ENCODE measurements at regions not wholly inside any gene's neighbourhood (a gene's known extent, or its start where the extent isn't known, plus 50 kb on each side); places are given as distances from the start of the nearest gene placed in this dataset.

DNA sequence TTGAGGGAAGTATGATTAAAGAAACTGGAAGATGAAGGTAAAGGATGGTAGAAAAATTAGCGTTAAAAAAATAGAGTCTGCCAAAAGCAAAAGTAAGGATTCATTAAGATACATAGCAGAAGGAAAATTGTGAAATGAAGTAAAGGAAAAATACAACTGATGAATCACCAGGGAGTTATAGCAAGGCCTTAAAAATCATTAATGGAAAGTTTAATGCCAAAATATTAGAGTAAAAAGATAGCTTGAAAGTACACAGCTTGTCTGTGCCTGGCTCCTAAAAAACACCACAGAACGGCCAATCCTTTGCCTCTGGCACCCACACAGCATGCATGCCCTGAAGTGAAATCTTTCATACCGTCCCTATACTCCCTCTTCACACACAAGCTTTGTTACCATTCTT lies 66.9 kb upstream of the APOBEC4 start:
- TF ChIP-seq, protein P1, sequence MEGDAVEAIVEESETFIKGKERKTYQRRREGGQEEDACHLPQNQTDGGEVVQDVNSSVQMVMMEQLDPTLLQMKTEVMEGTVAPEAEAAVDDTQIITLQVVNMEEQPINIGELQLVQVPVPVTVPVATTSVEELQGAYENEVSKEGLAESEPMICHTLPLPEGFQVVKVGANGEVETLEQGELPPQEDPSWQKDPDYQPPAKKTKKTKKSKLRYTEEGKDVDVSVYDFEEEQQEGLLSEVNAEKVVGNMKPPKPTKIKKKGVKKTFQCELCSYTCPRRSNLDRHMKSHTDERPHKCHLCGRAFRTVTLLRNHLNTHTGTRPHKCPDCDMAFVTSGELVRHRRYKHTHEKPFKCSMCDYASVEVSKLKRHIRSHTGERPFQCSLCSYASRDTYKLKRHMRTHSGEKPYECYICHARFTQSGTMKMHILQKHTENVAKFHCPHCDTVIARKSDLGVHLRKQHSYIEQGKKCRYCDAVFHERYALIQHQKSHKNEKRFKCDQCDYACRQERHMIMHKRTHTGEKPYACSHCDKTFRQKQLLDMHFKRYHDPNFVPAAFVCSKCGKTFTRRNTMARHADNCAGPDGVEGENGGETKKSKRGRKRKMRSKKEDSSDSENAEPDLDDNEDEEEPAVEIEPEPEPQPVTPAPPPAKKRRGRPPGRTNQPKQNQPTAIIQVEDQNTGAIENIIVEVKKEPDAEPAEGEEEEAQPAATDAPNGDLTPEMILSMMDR (IDR thresholded peaks at IDR 0.05 in 8 of 11, conservative IDR thresholded peaks at IDR 0.05 in 3 of 11) = no peak
- TF ChIP-seq POLR2A (IDR thresholded peaks at IDR 0.05) = no peak
